ENCODE measurements at regions not wholly inside any gene's neighbourhood (a gene's known extent, or its start where the extent isn't known, plus 50 kb on each side); places are given as distances from the start of the nearest gene placed in this dataset.
"Not testable (repeated sequence)": the region's sequence is repeated elsewhere in the genome, so short reads cannot be mapped to it uniquely, and the experiment has no call there.

DNA sequence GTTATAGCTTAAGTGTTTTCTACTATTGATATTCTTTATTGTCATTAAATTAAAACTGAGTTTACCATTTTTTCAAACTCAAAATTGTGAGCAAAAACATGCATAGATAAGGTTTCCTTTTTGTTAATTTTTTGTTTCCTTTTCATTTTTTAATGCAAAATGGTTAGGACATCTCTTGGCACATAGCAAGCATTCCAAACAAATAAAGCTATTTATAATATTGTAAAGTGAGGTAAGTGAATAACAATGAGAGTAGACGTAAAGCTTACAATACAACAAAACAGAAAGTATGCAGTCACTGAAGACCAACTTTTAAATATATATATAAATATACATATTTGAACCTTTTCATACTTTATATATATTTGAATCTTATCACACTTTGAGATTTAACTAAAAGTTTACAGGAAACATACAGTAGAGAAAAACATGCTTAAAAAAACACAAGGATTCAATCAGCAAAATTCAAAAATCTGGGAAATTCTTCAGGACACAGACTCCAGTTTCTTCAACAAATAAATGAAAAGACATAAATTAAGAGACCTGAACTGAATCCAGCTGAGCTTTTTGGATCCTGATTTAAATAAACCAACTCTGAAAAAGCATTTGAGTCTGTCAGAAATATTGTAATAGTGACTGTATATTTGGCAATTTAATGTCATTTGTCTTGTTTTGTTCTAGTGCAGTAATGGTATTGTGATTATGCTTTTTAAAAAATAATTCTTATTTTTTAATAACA is 67.5 kb upstream of the SAMSN1 start:
- DNase-seq (ENCODE audit: low read depth): no peak

DNA sequence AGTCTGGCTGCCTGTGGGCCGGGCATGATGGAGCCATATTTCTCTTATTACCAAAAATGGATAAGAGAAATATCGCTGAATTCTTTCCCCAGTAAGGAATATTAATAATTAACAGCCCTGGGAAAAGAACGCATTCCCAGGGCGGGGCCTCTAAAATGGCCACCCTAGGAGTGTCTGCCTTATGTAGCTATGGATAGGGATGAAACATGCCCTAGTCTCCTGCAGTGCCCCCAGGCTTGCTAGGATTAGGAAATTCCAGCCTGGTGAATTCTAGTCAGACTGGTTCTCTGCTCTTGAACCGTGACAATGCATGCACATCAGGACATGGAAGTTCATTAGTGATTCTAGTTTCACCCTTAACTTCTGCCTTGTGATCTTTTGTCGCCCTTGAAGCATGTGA is 64.0 kb upstream of the SAMSN1 start:
- DNase-seq (ENCODE audit: low read depth): not testable (repeated sequence)

DNA sequence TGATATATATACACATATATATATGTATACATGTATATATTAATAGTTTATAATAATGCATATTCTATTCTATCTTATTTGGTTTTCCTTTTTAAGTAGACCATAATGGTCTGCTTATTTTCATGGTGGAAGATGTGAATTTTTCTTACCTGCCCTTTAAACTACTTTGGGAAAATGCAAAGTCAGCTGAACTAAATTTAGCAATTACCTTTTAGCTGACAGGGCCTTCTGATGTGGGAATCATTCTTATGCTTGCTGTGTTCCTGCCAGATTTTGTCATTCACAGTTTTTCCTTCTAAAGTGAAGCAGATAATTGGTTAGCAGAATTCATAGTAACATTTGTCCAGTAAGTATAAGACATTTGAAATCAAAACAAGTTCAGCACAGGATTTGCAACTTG is 63.2 kb upstream of the SAMSN1 start:
- no peak for DNase-seq (ENCODE audit: low read depth)

DNA sequence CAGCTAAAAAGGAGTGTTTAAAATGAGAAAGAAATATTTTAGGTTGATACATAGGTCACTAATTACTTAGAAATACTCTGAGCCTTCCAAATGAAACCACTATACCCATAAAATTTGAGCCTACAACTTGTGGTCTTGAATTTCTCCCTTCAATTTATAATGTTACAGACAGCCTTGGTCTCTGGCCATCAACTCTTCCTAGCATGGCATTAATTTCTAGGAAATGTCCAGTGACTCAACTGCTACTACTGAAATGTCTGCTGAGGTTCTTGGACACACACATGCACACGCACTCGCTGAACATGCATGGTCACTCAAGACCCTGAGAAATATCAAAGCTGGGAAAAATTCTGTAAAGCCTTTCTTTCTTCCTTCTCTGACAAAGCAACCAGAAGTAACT is 61.1 kb upstream of the SAMSN1 start:
- DNase-seq (ENCODE audit: low read depth): no peak

DNA sequence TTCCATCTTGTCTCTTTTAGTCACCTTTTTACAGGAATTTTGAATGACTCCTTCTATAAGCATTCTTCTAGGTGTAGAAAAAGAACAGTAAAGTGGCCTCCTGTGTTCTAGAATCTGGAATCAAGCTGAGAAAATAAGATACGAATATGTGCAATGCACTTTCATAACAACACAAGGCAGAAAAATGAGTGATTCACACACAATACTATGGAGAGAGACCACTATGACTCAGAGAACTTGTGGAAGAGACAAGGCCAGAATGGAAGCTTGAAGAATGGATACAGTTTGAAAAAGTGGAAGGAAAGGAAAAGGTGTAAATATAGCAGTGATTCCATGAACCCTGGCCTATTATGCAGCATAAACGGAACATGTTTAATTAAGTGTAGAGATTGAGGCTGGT is 57.1 kb upstream of the SAMSN1 start:
- DNase-seq (ENCODE audit: low read depth): no peak

DNA sequence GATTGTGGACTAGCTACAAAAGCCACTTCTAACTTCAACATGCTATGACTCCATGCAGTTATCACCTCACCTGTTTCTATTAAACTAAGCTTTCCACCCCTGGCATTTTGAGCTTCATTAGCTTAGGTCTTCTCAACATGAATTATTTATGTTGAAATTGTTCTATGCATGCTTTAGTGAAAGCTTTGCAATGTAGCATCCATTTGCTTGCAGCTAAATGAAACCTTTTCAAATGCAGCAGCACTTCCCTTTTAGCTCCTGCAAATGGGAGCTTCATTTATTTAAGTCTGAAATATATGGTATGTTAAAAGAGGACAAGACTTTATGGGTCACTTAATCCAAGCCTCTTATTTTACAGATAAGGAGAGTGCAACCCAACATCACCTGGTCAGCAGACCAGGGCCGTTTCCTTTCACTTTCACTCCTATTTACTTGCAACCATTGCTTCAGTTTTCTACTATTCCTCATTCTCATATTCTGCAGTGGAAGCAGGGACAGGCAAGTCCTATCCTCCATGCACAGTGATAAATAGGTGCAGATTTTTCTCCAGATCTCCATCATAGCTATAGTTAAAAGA is 56.4 kb upstream of the SAMSN1 start:
- no peak for DNase-seq (ENCODE audit: low read depth)

DNA sequence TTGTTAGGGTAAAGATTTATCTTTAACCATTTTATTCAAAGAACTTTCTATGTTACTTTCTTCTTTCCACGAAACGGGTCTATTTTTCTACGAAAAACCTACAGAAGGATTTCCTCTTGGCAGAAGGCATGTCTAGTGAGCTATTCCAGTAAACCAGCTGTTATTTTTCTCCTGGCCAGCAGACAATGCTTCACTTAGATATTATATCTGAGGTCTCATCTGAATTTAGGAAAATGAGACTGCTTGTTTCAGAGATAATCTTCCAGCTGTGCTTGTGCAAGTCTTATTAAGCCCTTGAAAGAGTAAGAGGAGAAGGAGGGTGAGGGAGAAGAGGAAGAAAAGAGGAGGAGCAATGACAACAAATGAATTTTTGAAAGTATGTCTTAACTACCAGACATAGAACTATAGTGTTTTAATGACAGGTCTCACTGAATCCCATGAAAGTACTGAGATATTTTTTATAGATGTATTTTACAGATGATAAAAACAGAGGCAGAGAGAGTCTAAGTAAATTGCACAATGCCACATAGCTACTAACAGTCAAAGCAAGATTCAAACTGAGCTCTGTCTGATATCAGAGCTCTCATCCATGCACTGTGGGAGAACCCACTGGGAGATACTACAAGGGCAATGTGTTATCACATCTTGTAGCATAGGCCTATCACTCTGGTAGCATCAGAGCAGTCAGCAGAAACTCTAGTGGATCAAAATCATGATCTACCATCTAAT is 54.6 kb upstream of the SAMSN1 start:
- no peak for DNase-seq (ENCODE audit: low read depth)

DNA sequence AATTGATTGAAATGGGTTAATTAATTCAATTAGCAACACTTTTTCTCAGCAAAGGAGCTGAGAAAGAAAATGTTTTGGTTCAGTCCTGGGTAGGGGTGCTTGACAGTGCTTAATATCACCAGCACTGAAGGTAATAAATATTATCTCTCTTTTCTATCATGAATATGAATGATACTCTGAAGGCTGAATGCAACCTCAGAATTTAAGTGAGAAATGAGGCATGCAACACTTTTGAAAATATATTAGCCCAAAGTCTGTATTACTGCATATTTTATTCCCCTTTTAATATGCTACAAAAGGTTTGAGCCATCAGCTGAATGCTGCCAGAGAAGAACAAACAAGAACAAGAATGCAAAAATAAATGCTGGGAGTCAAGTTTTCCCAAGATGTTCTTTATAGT is 52.0 kb upstream of the SAMSN1 start:
- DNase-seq (ENCODE audit: low read depth): no peak
